GM19372 (cell line): ENCODE measurements at regions not wholly inside any gene's neighbourhood (a gene's known extent, or its start where the extent isn't known, plus 50 kb on each side); places are given as distances from the start of the nearest gene placed in this dataset.

Experiments used
- ATAC-seq: cut with Tn5 transposase; IDR thresholded peaks from one replicate; pipeline ENCODE4 v1.9.1; 2021; ENCODE audit warnings: mild to moderate bottlenecking, low read depth, moderate library complexity; ENCODE audit not compliant: unreplicated experiment

GRCh38 chr20:24761220-24762065, 187.6 kb upstream of the CST7 start:
- ATAC-seq: no peak

GRCh38 chr20:24762371-24762770, 186.7 kb upstream of the CST7 start:
- ATAC-seq: no peak

- ATAC-seq: no peak
Measured at GRCh38 chr20:24762791-24763350, 186.2 kb upstream of the CST7 start.

- no peak for ATAC-seq
Measured at GRCh38 chr20:24763386-24764026, 185.6 kb upstream of the CST7 start.

GRCh38 chr20:24764027-24764793, 184.9 kb upstream of the CST7 start:
- ATAC-seq: no peak

- no peak for ATAC-seq
Measured at GRCh38 chr20:24764794-24765202, 184.3 kb upstream of the CST7 start.

- ATAC-seq: no peak
Measured at GRCh38 chr20:24765316-24766142, 183.5 kb upstream of the CST7 start.

- ATAC-seq: no peak
Measured at GRCh38 chr20:24766143-24766527, 182.9 kb upstream of the CST7 start.

GRCh38 chr20:24766826-24767622, 182.0 kb upstream of the CST7 start:
- no peak for ATAC-seq

GRCh38 chr20:24767623-24768100, 181.4 kb upstream of the CST7 start:
- no peak for ATAC-seq

GRCh38 chr20:24768201-24768636, 180.8 kb upstream of the CST7 start:
- no peak for ATAC-seq

- ATAC-seq: no peak
Measured at GRCh38 chr20:24768713-24769601, 180.1 kb upstream of the CST7 start.

GRCh38 chr20:24769878-24770627, 179.0 kb upstream of the CST7 start:
- ATAC-seq: no peak

- ATAC-seq: no peak
Measured at GRCh38 chr20:24770628-24771541, 178.2 kb upstream of the CST7 start.

- ATAC-seq: no peak
Measured at GRCh38 chr20:24771542-24772061, 177.5 kb upstream of the CST7 start.

- no peak for ATAC-seq
Measured at GRCh38 chr20:24772667-24773066, 176.4 kb upstream of the CST7 start.
